ENCODE measurements at regions not wholly inside any gene's neighbourhood (a gene's known extent, or its start where the extent isn't known, plus 50 kb on each side); places are given as distances from the start of the nearest gene placed in this dataset.

DNA sequence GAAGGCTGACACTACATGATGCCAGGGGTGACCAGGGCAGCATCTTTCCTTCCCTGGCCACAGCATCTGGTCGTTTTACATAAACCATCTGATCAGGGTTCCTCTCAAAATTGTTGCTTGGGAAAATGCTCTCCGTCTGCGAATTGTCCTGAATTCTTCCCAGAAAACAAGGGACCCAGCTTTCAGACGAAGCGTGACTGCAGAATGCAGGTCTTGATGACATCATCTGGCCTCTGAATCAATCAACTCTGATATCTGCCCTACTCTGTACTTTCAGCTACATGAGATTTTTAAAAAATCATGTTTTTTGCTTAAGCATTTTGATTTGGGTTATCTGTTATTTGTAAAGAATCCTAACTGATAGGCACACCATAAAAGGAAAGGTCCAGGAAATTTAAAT lies 246.6 kb upstream of the IRS2 start:
- TF ChIP-seq, protein P1, sequence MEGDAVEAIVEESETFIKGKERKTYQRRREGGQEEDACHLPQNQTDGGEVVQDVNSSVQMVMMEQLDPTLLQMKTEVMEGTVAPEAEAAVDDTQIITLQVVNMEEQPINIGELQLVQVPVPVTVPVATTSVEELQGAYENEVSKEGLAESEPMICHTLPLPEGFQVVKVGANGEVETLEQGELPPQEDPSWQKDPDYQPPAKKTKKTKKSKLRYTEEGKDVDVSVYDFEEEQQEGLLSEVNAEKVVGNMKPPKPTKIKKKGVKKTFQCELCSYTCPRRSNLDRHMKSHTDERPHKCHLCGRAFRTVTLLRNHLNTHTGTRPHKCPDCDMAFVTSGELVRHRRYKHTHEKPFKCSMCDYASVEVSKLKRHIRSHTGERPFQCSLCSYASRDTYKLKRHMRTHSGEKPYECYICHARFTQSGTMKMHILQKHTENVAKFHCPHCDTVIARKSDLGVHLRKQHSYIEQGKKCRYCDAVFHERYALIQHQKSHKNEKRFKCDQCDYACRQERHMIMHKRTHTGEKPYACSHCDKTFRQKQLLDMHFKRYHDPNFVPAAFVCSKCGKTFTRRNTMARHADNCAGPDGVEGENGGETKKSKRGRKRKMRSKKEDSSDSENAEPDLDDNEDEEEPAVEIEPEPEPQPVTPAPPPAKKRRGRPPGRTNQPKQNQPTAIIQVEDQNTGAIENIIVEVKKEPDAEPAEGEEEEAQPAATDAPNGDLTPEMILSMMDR (IDR thresholded peaks at IDR 0.05) = no peak
- no peak for TF ChIP-seq EZH2phosphoT487 (IDR thresholded peaks at IDR 0.05)

Data from neural progenitor cell (in vitro differentiated cells).